ENCODE measurements at regions not wholly inside any gene's neighbourhood (a gene's known extent, or its start where the extent isn't known, plus 50 kb on each side); places are given as distances from the start of the nearest gene placed in this dataset.

DNA sequence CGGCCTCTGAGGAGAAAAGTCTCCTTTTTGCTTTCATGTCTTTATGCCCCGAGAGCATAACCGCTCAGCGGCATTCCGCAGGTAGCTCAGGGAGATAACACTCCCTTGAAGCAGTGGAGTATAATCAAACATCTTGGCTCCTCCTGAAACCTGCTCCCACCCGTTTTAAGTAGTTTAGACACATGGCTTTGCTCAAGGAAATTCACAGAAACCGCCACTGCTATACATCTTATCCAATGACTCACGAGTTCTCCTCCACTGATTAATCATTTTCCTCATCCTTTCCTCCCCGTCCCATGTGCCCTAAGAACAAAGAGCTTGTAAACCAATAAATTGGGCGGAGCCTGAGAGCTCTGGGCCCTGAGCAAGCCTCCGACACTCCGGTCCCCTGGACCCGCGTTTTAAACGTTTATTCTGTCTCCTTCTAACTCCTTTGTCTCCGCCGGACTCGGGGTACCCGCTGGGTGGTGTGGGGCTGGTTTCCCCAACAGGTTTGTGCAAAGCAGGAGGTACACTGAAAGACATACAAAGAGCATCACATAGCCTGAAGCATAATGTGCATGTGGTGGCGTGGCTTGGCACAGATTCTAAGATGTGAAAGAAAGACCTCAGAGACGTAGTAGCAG is 401.2 kb downstream of the TLL1 start:
- DNase-seq (ENCODE audit: low read depth): peak; percentile 42

DNA sequence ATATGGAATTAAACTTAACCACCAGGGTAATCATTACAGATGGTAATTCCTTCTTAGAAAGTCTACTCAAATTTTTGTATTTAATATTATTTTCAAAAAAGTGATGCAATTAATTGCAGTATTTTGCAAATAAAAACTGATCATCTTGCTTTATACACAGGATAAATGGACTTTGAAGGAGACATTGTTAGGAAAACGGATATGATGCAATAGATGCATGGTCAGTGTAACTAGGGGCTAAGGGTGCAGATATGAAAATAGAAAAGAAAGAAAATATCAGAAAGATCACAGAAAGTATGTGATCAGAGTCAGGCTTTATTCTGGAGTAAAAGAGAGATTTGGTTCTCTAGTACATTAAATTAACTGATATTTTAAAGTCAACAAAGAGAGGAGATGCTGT is 401.7 kb downstream of the TLL1 start:
- no peak for DNase-seq (ENCODE audit: low read depth)

DNA sequence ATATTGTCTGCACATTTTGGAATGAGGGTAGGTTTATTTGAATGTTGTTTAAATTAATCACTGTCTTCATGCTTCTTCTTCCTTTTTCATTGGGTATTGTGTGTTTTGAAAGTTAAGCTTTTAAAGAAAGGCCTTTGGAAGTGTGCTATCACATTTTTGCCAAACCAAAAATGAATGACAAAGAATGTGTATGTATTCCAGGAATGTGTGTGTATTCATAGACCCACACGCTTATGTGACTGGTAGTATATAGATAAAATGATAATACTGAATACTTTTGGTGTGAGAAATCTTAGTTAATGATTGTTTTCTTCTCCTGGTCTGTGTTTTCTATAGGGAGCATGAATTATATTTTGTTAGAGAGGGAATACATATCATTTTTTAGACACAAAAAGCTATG is 404.4 kb downstream of the TLL1 start:
- DNase-seq (ENCODE audit: low read depth): no peak

GRCh38 chr4:166277853-166278252 is 404.8 kb downstream of the TLL1 start:
- DNase-seq (ENCODE audit: low read depth): no peak

- no peak for DNase-seq (ENCODE audit: low read depth)
These were observed 406.2 kb downstream of the TLL1 start for GRCh38 chr4:166279261-166279660.

DNA sequence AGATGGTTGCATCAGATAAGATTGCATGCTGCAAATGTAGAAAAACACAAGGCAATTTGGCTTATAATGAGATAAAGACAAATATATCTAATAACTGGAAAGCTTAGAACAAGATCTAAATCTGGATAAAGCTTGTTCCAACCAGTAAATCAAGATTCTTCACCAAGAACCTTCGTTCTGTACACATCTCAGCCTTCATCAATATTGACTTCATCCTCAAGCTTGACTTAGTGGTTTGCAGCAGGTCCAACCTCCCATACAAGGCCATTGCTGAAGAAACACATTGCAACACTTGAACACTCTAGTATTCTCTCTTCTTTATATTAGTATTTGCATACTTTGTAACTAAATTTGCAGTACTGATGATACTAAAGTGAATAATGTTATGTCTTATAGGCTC is 407.6 kb downstream of the TLL1 start:
- DNase-seq (ENCODE audit: low read depth): no peak

- no peak for DNase-seq (ENCODE audit: low read depth)
These were observed 409.2 kb downstream of the TLL1 start for GRCh38 chr4:166282081-166282770.

GRCh38 chr4:166284221-166284620 is 411.2 kb downstream of the TLL1 start:
- DNase-seq (ENCODE audit: low read depth): no peak

DNA sequence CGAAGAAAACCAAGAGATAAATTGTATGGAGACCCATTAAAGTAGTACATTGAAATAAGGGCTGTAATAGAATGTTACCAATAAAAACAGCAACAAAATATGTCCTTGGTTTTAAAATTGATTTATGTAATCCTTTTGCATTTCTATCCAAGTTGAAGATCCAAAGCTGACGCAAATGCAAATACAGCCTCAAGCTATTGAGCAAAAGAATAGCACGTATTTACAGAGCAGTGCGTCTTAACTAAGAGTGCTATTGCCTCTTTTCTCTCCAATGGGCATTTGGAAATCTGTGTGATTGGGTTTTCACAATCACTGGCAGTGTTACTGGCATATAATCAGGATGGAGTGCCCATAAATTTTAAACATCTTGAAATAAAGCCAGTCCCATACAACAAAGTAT is 417.4 kb downstream of the TLL1 start:
- no peak for DNase-seq (ENCODE audit: low read depth)

GRCh38 chr4:166293556-166293955 is 420.5 kb downstream of the TLL1 start:
- peak; percentile 23 for DNase-seq (ENCODE audit: low read depth)

- peak; percentile 57 for DNase-seq (ENCODE audit: low read depth)
These were observed 428.2 kb downstream of the TLL1 start for GRCh38 chr4:166301266-166301665.

DNA sequence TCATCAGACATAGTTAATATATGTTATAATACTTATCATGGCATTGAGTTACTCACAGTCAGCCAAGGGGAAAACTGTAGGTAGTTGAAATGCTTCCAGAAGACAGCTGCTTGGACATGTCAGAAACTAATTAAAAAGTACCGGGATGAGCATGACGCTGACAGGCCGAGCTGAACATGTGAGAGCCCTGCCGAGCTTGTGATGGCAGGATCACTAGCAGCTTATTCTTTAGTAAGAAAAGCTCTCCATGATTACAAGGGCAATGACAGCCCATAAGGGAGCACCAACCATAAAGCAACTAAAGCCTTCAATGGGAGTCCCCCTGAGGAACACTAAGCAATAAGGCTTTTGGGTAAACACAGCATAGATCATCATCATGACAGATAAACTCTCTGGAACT is 435.6 kb downstream of the TLL1 start:
- peak; percentile 31 for DNase-seq (ENCODE audit: low read depth)

DNA sequence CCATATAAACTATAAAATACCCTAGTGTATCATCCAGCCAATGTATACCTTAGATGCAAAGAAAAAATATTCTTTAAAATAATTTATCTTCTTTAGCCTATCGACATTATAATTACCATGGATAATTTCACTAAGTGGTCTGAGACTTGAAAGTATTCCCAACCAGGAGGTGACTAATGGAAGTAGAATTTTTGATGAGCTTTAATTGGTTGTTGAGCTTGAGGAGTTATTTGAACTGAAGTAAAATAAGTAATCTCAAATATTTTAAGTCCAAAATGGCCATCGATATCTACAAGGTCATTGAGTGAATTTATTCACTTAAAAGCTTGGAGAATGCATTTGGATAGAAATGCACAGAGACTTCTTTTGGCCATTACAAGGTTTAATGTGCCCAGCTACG is 436.2 kb downstream of the TLL1 start:
- peak; percentile 61 for DNase-seq (ENCODE audit: low read depth)

DNA sequence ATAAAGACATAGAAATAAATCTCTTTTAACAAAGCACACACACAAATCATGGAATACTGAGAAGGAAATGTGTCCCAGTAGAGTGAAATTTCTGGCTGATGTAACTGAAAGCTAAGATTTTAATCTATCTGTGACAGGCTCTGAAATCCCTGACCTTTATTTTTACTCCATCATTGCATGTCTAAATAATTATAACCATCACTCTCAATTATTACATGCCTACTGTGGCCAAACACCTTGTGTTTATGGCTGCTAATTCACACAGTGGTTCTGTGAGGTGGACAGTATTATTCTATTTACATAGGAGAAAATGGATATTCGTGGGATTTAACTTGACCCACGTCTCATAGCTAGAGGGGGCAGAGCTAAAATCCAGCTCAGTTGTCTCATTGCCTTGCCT is 438.1 kb downstream of the TLL1 start:
- no peak for DNase-seq (ENCODE audit: low read depth)

DNA sequence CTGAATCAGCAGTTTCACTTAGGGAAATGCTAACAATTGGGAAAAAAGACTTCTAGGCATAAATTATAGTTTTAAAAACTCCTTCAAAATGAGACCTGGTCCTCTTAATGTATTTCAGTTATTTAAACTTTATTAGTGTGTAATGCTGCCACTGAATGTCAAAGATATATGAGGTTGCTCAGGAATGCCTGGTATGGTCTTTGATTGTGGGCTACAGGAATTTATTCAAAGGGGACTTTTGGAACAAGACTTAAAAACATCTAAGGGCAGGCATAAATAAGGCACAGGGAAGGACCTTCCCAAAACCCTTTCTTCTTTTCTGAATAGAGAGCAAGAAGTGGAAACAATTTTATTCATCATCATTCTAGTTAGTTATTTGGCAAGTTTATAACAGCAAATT is 439.1 kb downstream of the TLL1 start:
- peak; percentile 51 for DNase-seq (ENCODE audit: low read depth)

DNA sequence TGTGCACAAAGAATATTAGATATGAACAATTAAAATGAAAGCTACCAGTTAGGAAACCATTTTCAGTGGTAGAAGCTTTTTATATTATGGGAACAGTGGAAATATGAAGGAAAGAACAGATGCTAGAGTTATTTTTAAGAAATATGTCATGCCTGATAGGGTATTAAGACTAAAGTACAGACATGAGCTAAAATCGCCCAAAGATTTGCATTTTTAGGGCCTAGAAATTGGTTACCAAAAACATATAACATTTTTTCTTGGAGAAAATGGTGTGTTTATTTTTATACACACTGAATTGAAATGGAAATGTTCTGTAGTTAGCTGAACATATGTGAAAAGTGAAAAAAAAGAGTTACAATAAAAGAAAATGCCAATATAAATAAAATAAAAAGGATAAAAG is 441.9 kb downstream of the TLL1 start:
- DNase-seq (ENCODE audit: low read depth): no peak

- no peak for DNase-seq (ENCODE audit: low read depth)
These were observed 442.9 kb downstream of the TLL1 start for GRCh38 chr4:166315721-166316467.

DNA sequence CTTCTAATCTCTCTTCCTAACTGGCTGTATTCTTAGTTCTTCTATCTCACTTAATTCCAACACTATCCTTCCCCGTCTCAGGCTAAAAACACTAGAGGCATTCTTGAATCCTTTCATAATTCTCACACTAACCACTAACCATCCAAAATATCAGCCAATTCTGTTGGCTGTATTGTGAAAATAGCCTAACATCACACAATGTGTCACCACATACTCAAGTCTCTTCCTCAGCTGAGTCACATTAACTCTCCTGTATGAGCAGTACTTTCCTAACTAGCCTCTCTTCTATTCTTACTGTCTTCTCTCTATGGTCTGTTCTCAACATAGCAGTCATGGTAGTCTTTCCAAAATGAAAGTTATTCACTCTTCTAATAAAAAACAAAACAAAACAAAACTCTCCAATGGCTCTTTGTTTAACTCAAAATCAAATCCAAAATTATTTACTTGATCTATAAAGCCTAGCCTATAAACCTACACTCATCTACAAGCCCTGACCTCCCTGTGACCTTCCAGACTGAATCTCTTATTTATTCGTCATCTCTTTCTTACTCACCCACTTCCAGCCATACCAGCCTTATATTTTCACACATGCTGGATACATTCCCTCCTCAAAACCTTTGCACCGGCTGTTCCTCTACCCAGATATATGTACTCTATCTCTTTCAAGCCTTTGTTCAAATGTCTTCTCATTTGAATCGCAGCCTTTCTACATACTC is 445.9 kb downstream of the TLL1 start:
- DNase-seq (ENCODE audit: low read depth): peak; percentile 91

- no peak for DNase-seq (ENCODE audit: low read depth)
These were observed 450.2 kb downstream of the TLL1 start for GRCh38 chr4:166323250-166323649.

DNA sequence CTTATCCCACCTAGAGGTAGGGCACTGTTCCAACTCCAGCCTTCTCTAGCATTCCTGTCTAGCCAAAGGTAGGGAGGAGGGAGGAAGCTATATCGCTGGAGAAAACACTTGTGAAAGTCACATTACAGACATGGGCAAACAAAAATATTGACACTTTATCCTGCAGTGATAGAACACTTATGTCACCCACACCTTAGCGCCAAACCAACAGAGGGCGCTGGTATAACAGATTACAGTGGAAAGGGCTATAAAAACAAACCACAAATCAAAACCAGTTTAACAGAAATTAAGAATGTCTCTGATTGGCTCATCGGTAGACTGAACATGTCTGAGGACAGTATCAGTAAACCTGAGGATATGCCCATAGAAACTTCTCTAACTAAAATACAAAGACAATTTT is 451.3 kb downstream of the TLL1 start:
- DNase-seq (ENCODE audit: low read depth): peak; percentile 60

- DNase-seq (ENCODE audit: low read depth): no peak
These were observed 462.4 kb downstream of the TLL1 start for GRCh38 chr4:166335256-166335938.

- DNase-seq (ENCODE audit: low read depth): no peak
These were observed 469.0 kb downstream of the TLL1 start for GRCh38 chr4:166341992-166342391.
